Thymus (tissue), 11 donors: ENCODE measurements at regions not wholly inside any gene's neighbourhood (a gene's known extent, or its start where the extent isn't known, plus 50 kb on each side); places are given as distances from the start of the nearest gene placed in this dataset.

Experiments
- DNase-seq, 9 donors: peaks; one replicate each; pipeline ENCODE4 v3.0.0-alpha.2; 2013; ENCODE audit warnings: low spot score in 9 of 9, low read depth in 6 of 9, missing footprints in 1 of 9
- H3K27ac ChIP-seq, 2 donors: one replicate each; pipeline ENCODE4 v1.5.1; 2013; ENCODE audit warnings: control low read depth in 1 of 2, low read depth in 1 of 2, low read length in 1 of 2, mild to moderate bottlenecking in 1 of 2, moderate library complexity in 1 of 2
- H3K27me3 ChIP-seq, 2 donors: one replicate each; pipeline ENCODE4 v1.5.1; 2013; ENCODE audit warnings: low read length in 1 of 2; ENCODE audit not compliant: control insufficient read depth in 2 of 2, insufficient read depth in 1 of 2
- H3K36me3 ChIP-seq, 2 donors: one replicate each; pipeline ENCODE4 v1.5.1; 2013; ENCODE audit warnings: low read length in 1 of 2, mild to moderate bottlenecking in 1 of 2, moderate library complexity in 1 of 2; ENCODE audit not compliant: control insufficient read depth in 2 of 2, insufficient read depth in 2 of 2
- H3K4me1 ChIP-seq, 2 donors: one replicate each; pipeline ENCODE4 v1.5.1; 2013; ENCODE audit warnings: low read length in 2 of 2; ENCODE audit not compliant: control insufficient read depth in 2 of 2, insufficient read depth in 2 of 2
- H3K4me3 ChIP-seq, 2 donors: one replicate each; pipeline ENCODE4 v1.5.1; 2013; ENCODE audit warnings: low read length in 2 of 2, control low read depth in 1 of 2, mild to moderate bottlenecking in 1 of 2
- H3K9me3 ChIP-seq, 2 donors: one replicate each; pipeline ENCODE4 v1.5.1; 2013; ENCODE audit warnings: low read length in 1 of 2, mild to moderate bottlenecking in 1 of 2; ENCODE audit not compliant: control insufficient read depth in 2 of 2, insufficient read depth in 1 of 2
- WGBS: extraction: QIAGEN DNeasy Blood & Tissue Kit; methylation state at CpG from one replicate; pipeline ENCODE4 v1.1.7; 2013; 5-methylcytosine and 5-hydroxymethylcytosine counted together
- donor health status: healthy.

DNA sequence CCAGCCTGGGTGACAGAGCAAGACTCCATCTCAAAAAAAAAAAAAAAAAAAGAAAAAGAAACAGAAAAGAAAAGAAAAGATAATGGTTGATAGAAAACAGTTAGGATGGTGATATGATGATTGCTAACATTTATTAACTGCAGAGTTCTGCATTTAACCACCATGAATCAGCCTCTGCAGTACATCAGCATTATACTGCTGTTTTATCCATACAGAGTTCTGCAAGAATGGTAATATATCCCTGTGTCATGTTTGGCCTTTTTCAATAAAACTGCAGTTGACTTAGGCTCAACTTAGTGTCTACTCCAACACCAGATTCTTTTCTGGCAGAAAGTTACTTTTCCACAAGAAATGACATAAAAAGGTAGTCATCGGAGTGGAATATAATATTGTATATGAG, 62.6 kb downstream of the DUSP6 start:
- H3K4me3 ChIP-seq = no peak overlapping the region
- no peaks in the 10 kb centered on the region for H3K36me3 ChIP-seq
- DNase-seq = no peak
- H3K27ac ChIP-seq = no peak overlapping the region
- 100% methylated on average over 1 of the region's 1 CpG for WGBS
- H3K27me3 ChIP-seq = no peaks in the 10 kb centered on the region
- no peaks in the 10 kb centered on the region for H3K9me3 ChIP-seq
- H3K4me1 ChIP-seq = no peaks in the 10 kb centered on the region

DNA sequence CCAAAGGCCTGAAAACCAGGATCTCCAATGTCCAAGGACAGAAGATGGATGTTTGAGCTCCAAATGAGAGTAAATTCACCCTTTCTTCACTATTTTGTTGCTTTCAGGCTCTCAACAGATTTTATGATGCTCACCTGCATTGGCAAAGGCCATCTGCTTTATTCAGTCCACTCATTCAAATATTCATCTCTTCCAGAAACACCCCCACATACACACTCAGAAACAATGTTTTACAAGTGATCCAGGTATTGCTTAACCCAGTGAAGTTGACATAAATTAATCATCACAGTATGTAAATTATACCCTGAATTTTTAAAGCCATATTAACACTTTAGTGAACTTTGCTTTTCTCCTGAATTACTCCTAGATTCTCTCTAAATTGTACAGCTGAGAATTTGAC, 63.3 kb downstream of the DUSP6 start:
- Histone ChIP-seq H3K4me1 (no peaks in the 10 kb centered on the region), H3K9me3 (no peaks in the 10 kb centered on the region), H3K4me3 (no peak overlapping the region), H3K36me3 (no peaks in the 10 kb centered on the region), H3K27ac (no peak overlapping the region), H3K27me3 (no peaks in the 10 kb centered on the region)
- no peak for DNase-seq

GRCh38 chr12:89286501-89286900, 65.8 kb downstream of the DUSP6 start:
- DNase-seq = no peak
- Histone ChIP-seq H3K27me3 (no peaks in the 10 kb centered on the region), H3K4me3 (no peak overlapping the region), H3K4me1 (peaks cover 2 to 4% of the 10 kb centered on the region in 2 donors), H3K36me3 (no peaks in the 10 kb centered on the region), H3K9me3 (no peaks in the 10 kb centered on the region), H3K27ac (no peak overlapping the region)
- WGBS = 97% methylated on average over 3 of the region's 3 CpGs

GRCh38 chr12:89281539-89281867, 70.8 kb downstream of the DUSP6 start:
- peaks cover 7 to 11% of the 10 kb centered on the region in 2 donors for H3K4me1 ChIP-seq
- no peak overlapping the region for H3K4me3 ChIP-seq
- H3K9me3 ChIP-seq = no peaks in the 10 kb centered on the region
- 98% methylated on average over 4 of the region's 4 CpGs for WGBS
- peak in 1 of 9 donors; percentile 30 for DNase-seq
- H3K27ac ChIP-seq = peak overlapping the region; percentile 84 to 96
- H3K27me3 ChIP-seq = no peaks in the 10 kb centered on the region
- H3K36me3 ChIP-seq = no peaks in the 10 kb centered on the region

DNA sequence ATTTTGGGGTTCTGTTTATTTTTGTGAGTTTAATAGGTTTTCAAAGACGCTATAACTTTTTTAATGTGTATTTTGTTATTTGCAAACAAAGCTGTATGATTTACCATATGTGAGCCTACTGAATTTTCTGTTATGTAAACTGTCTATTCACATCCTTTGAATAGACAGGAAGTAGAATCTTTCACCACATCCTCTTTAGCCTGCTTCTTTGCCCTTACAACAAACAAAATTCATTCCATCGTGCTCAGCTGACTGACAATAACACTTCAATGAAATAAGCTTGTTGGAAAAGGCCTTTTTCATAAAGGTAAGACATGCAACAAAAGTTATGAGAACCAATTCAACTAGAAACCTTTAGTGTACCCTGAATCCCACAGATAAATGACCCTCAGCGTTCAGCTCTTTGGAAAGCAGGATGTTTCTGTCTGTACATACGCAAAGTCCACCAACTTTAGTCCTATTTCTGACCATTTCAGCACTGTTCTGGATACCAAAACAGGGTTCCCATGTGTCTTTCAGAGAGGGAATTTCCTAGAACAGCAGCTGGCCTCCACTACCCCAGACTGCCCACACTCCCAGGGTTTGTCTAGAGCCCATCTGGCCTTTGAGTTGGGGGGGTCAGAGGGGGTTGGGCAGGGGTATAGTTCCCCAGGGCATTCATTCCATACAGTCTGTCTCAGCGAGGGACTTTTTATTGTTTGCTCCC, 71.3 kb downstream of the DUSP6 start:
- no peaks in the 10 kb centered on the region for H3K36me3 ChIP-seq
- peak overlapping the region; percentile 84 to 96 for H3K27ac ChIP-seq
- H3K4me3 ChIP-seq = peak overlapping the region in 1 of 2 donors; percentile 7
- H3K4me1 ChIP-seq = peaks cover 7 to 11% of the 10 kb centered on the region in 2 donors
- H3K9me3 ChIP-seq = no peaks in the 10 kb centered on the region
- peak; percentile 13 to 93 (median 64) for DNase-seq
- WGBS = 40% methylated on average over 5 of the region's 5 CpGs
- H3K27me3 ChIP-seq = no peaks in the 10 kb centered on the region

- 97% methylated on average over 4 of the region's 4 CpGs for WGBS
- no peaks in the 10 kb centered on the region for H3K36me3 ChIP-seq
- H3K27me3 ChIP-seq = no peaks in the 10 kb centered on the region
- H3K4me1 ChIP-seq = peaks cover 7 to 11% of the 10 kb centered on the region in 2 donors
- no peak overlapping the region for H3K27ac ChIP-seq
- no peak for DNase-seq
- no peaks in the 10 kb centered on the region for H3K9me3 ChIP-seq
- no peak overlapping the region for H3K4me3 ChIP-seq
Measured at GRCh38 chr12:89279499-89279898, 72.8 kb downstream of the DUSP6 start.

- no peaks in the 10 kb centered on the region for H3K27me3 ChIP-seq
Measured at GRCh38 chr12:89278862-89279261, 73.4 kb downstream of the DUSP6 start.

GRCh38 chr12:89278169-89278568, 74.1 kb downstream of the DUSP6 start:
- H3K27me3 ChIP-seq = no peaks in the 10 kb centered on the region
- peak overlapping the region in 1 of 2 donors; percentile 46 for H3K27ac ChIP-seq
- no peak overlapping the region for H3K4me3 ChIP-seq
- no peaks in the 10 kb centered on the region for H3K9me3 ChIP-seq
- peaks cover 7 to 11% of the 10 kb centered on the region in 2 donors for H3K4me1 ChIP-seq
- 98% methylated on average over 4 of the region's 4 CpGs for WGBS
- H3K36me3 ChIP-seq = no peaks in the 10 kb centered on the region
- DNase-seq = no peak

More at GRCh38 chr12:89278862-89279261, 73.4 kb downstream of the DUSP6 start:
- Histone ChIP-seq H3K4me3 (no peak overlapping the region), H3K27ac (no peak overlapping the region), H3K9me3 (no peaks in the 10 kb centered on the region), H3K4me1 (peaks cover 7 to 11% of the 10 kb centered on the region in 2 donors), H3K36me3 (no peaks in the 10 kb centered on the region)
- WGBS = 87% methylated on average over 6 of the region's 6 CpGs
- DNase-seq = no peak

- 97% methylated on average over 2 of the region's 2 CpGs for WGBS
- Histone ChIP-seq H3K4me3 (no peak overlapping the region), H3K36me3 (no peaks in the 10 kb centered on the region), H3K9me3 (no peaks in the 10 kb centered on the region), H3K27ac (no peak overlapping the region), H3K4me1 (peaks cover 5 to 10% of the 10 kb centered on the region in 2 donors), H3K27me3 (no peaks in the 10 kb centered on the region)
- no peak for DNase-seq
Measured at GRCh38 chr12:89276860-89277259, 75.4 kb downstream of the DUSP6 start.
